ENCODE measurements at regions not wholly inside any gene's neighbourhood (a gene's known extent, or its start where the extent isn't known, plus 50 kb on each side); places are given as distances from the start of the nearest gene placed in this dataset.

DNA sequence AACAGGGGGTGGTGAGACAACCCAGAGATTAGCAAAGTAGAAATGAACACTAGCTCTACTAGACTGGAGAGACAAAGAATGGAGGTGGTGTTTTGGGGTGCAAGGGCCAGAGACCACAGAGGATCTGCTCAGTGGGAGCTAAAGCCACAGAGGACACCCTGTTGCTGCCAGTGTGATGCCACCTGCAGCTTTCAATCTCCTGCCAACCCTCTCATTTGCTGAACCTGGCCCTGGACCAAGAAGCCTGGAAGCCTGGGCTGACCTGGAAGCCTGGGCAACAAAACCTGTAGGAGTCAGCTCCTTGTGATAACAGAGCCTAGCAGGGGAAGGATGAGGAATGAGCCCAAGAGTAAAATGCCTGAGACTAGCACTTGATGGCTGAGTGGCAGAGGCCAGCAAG, 81.1 kb upstream of the ADO start:
- FAIRE-seq = no peak
- Histone ChIP-seq H3K27ac (ENCODE audit: low read depth in 2 of 2, low read length in 2 of 2) (no peak overlapping the region), H3K9ac (ENCODE audit: low read length in 3 of 3) (no peak overlapping the region), H3K4me3 (ENCODE audit: low read length in 3 of 3) (no peak overlapping the region), H3K4me1 (ENCODE audit: control insufficient read depth in 2 of 3, insufficient read depth in 2 of 3, low read depth in 1 of 3, low read length in 3 of 3) (no peaks in the 10 kb centered on the region), H3K36me3 (ENCODE audit: control insufficient read depth in 2 of 3, insufficient read depth in 3 of 3, low read length in 3 of 3) (no peaks in the 10 kb centered on the region), H3K9me3 (ENCODE audit: control insufficient read depth in 2 of 3, insufficient read depth in 1 of 3, low read length in 3 of 3) (no peaks in the 10 kb centered on the region), H3K27me3 (ENCODE audit: control insufficient read depth, insufficient read depth, low read length) (no peaks in the 10 kb centered on the region)
- TF ChIP-seq, protein P1, sequence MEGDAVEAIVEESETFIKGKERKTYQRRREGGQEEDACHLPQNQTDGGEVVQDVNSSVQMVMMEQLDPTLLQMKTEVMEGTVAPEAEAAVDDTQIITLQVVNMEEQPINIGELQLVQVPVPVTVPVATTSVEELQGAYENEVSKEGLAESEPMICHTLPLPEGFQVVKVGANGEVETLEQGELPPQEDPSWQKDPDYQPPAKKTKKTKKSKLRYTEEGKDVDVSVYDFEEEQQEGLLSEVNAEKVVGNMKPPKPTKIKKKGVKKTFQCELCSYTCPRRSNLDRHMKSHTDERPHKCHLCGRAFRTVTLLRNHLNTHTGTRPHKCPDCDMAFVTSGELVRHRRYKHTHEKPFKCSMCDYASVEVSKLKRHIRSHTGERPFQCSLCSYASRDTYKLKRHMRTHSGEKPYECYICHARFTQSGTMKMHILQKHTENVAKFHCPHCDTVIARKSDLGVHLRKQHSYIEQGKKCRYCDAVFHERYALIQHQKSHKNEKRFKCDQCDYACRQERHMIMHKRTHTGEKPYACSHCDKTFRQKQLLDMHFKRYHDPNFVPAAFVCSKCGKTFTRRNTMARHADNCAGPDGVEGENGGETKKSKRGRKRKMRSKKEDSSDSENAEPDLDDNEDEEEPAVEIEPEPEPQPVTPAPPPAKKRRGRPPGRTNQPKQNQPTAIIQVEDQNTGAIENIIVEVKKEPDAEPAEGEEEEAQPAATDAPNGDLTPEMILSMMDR (IDR thresholded peaks at IDR 0.05; ENCODE audit: borderline replicate concordance, extremely low read depth, insufficient read depth) = no peak
- no peak for DNase-seq
- intact Hi-C loops (cut with DNase I) = no loop called here

DNA sequence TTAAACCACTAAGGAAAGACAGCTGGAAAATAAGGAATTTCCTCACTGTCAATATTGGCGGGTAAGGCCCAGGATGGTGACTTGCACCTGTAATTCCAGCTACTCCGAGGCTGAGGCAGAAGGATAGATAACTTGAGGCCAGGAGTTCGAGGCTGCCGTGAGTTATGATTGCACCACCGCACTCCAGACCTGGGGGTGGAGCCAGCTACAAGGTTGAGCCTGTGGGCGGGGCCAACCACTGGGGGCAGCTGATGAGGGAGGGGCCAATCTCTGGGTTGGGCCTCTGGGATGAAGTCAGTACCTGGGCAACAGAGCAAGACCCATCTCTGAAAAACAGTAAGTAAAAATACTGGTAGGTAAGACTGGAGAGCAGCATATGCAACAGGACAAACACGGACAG, 80.1 kb upstream of the ADO start:
- H3K4me3 ChIP-seq (ENCODE audit: low read length in 3 of 3) = no peak overlapping the region
- H3K4me1 ChIP-seq (ENCODE audit: control insufficient read depth in 2 of 3, insufficient read depth in 2 of 3, low read depth in 1 of 3, low read length in 3 of 3) = no peaks in the 10 kb centered on the region
- H3K27me3 ChIP-seq (ENCODE audit: control insufficient read depth, insufficient read depth, low read length) = no peaks in the 10 kb centered on the region
- intact Hi-C loops (cut with DNase I) = no loop called here
- H3K9ac ChIP-seq (ENCODE audit: low read length in 3 of 3) = no peak overlapping the region
- TF ChIP-seq, protein P1 (IDR thresholded peaks at IDR 0.05; ENCODE audit: borderline replicate concordance, extremely low read depth, insufficient read depth) = no peak
- DNase-seq = no peak
- FAIRE-seq = no peak
- H3K9me3 ChIP-seq (ENCODE audit: control insufficient read depth in 2 of 3, insufficient read depth in 1 of 3, low read length in 3 of 3) = no peaks in the 10 kb centered on the region
- no peak overlapping the region for H3K27ac ChIP-seq (ENCODE audit: low read depth in 2 of 2, low read length in 2 of 2)
- H3K36me3 ChIP-seq (ENCODE audit: control insufficient read depth in 2 of 3, insufficient read depth in 3 of 3, low read length in 3 of 3) = no peaks in the 10 kb centered on the region

DNA sequence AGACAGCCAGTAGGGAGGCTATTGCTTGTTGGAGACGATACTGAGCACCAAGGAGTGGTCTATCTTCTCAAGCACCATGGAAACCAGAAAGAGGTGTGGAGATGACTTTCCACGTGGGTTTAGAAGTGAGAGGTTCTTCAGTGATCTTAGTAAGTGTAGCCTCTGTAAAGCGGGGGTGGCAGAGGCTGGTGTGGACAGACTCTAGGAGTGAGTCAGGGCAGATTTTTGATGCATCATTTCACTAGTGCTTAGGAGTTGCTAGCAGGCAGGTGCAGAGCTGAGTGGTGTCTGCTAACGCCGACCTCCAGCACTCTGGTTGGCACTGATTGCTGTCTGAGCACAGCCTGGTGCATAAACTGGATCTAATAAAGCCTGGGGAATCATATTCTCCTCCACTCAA, 78.4 kb upstream of the ADO start:
- Histone ChIP-seq H3K4me1 (ENCODE audit: control insufficient read depth in 2 of 3, insufficient read depth in 2 of 3, low read depth in 1 of 3, low read length in 3 of 3) (no peaks in the 10 kb centered on the region), H3K27ac (ENCODE audit: low read depth in 2 of 2, low read length in 2 of 2) (no peak overlapping the region), H3K4me3 (ENCODE audit: low read length in 3 of 3) (no peak overlapping the region), H3K9me3 (ENCODE audit: control insufficient read depth in 2 of 3, insufficient read depth in 1 of 3, low read length in 3 of 3) (no peaks in the 10 kb centered on the region), H3K9ac (ENCODE audit: low read length in 3 of 3) (no peak overlapping the region), H3K27me3 (ENCODE audit: control insufficient read depth, insufficient read depth, low read length) (no peaks in the 10 kb centered on the region), H3K36me3 (ENCODE audit: control insufficient read depth in 2 of 3, insufficient read depth in 3 of 3, low read length in 3 of 3) (no peaks in the 10 kb centered on the region)
- no peak for FAIRE-seq
- no peak for DNase-seq
- intact Hi-C loops (cut with DNase I) = no loop called here
- TF ChIP-seq, protein P1 (IDR thresholded peaks at IDR 0.05; ENCODE audit: borderline replicate concordance, extremely low read depth, insufficient read depth) = no peak

DNA sequence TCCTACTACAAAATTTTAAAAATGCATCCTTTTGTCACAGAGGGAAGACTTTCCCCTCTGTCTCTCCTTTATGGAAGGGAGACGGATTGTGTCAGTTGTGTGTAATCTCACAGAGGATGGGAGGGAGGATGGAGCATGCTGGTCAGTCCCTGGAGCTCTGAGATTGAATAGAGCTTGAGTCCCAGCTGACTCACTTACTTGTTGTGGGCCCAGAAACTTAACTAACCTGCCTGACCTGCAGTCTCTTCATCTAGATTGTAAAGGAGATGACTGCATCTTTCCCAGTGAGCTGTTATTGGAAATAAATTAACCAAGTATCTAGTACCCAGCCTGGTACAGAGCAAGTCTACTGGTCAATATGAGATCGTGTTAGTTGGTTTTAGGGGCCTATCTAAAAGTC, 77.9 kb upstream of the ADO start:
- intact Hi-C loops (cut with DNase I) = no loop called here
- H3K36me3 ChIP-seq (ENCODE audit: control insufficient read depth in 2 of 3, insufficient read depth in 3 of 3, low read length in 3 of 3) = no peaks in the 10 kb centered on the region
- no peak overlapping the region for H3K27ac ChIP-seq (ENCODE audit: low read depth in 2 of 2, low read length in 2 of 2)
- H3K4me1 ChIP-seq (ENCODE audit: control insufficient read depth in 2 of 3, insufficient read depth in 2 of 3, low read depth in 1 of 3, low read length in 3 of 3) = no peaks in the 10 kb centered on the region
- TF ChIP-seq, protein P1 (IDR thresholded peaks at IDR 0.05; ENCODE audit: borderline replicate concordance, extremely low read depth, insufficient read depth) = no peak
- no peaks in the 10 kb centered on the region for H3K27me3 ChIP-seq (ENCODE audit: control insufficient read depth, insufficient read depth, low read length)
- H3K9ac ChIP-seq (ENCODE audit: low read length in 3 of 3) = no peak overlapping the region
- H3K4me3 ChIP-seq (ENCODE audit: low read length in 3 of 3) = no peak overlapping the region
- no peaks in the 10 kb centered on the region for H3K9me3 ChIP-seq (ENCODE audit: control insufficient read depth in 2 of 3, insufficient read depth in 1 of 3, low read length in 3 of 3)
- DNase-seq = no peak
- FAIRE-seq = no peak

All from kidney (tissue), 13 donors.